NCI-H2196 (cell line): ENCODE measurements at regions not wholly inside any gene's neighbourhood (a gene's known extent, or its start where the extent isn't known, plus 50 kb on each side); places are given as distances from the start of the nearest gene placed in this dataset.
A peak's percentile ranks its signal among the peaks of the same experiment; 100 is the strongest.

Experiments
- DNase-seq: peaks from one replicate; lab custom pipeline; 2025; ENCODE audit not compliant: unreplicated experiment; lab: John Stamatoyannopoulos, UW

DNA sequence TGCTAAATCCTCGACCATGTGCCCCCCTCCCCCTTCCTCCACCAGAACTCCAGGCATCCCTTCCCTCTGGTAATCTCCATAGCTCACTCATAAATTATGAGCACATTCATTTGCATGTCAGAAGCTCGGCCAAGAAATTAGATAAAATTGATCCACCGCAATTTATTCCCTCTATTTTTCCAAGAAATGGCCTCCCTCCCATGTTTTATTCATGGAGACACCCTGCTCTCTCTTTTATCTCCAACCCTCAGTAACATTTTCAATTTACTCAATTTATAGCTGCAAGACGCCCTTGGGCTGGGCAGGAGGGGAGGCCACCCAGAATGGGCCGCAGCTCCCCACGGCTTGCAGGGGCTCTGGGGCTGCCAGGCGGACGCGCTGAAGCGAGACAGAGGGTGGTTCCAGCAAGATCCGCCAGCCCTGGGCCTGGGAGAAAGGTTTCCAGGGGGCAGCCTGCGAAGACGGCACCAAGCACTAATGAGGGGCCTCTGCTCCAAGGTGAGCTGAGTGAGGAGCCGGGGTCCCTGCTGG is 54.7 kb upstream of the ZNF423 start:
- no peak for DNase-seq

DNA sequence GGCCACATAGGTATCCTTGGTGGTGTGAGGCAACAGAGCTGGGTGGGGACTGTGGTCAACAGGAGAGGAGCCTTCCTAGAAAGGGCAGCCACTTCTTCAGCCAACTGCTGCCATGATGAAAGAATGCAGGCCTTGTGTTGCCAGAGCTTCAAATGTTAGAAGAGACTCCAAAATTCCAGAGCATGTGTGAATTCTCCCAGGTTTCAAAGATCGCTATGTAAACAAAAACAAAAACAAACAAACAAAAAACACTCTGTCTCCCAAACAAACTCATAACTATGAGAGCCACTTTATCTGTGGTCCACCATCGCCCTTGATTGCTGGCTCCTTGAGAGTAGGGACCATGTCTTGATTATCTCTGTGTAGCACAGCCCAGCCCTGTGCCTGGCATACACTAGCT is 55.5 kb upstream of the ZNF423 start:
- no peak for DNase-seq

DNA sequence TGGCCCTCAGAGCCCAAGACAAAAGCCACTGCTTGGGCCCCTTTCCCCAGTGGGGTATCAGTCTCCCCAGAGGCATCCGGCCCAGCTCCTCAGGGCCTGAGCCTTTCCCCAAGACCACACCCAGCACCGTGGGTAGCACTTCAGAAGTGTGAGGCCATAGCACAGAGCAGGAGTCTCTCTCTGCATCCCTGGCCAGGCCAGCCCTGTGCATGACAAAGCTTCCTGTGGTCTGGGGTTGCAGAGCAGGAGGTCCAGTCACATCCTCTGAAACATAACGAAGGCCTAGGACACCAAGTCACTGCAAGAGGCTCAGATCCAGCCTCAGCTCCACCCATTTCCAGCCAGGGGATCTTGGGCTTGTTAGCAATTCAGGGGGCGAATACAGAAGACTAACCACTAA is 56.8 kb upstream of the ZNF423 start:
- DNase-seq, result no peak

DNA sequence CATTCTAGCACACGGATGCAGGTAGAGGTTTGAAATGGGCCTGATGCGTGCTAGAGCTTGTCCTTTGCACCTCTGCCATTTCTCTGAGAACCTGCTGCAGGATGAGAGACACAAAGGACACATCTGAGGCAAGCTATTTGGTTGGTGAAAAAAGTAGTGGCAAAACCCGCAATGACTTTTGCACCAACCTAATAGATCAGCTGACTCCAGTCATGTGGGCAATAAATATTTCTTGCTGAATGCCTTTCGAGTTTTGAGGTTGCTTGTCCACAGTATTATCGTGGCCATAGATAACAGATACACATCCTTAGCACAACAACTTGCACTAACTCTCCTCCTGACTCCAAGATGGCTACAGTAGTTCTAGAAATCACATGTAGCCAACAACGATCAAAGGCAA is 57.8 kb upstream of the ZNF423 start:
- DNase-seq, result no peak

DNA sequence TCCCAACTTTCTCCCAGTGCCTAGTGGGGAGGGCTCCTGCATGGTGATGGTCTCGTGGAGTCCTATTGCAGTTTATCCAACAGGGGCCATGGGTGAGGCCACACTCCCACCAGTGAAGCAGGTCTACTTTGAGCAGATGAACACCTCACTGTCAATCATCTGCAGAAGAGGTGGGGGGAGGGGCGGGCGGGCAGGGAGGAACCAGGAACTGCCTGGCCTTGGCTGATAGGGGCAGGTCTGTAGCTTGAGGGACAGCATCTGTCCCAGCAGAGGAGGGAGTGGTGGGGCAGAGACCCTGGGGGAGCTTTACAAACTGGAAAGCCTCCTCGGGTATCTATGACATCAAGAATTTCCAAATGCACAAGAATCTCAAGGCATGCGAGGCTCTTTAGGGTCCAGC is 58.7 kb upstream of the ZNF423 start:
- no peak for DNase-seq

DNA sequence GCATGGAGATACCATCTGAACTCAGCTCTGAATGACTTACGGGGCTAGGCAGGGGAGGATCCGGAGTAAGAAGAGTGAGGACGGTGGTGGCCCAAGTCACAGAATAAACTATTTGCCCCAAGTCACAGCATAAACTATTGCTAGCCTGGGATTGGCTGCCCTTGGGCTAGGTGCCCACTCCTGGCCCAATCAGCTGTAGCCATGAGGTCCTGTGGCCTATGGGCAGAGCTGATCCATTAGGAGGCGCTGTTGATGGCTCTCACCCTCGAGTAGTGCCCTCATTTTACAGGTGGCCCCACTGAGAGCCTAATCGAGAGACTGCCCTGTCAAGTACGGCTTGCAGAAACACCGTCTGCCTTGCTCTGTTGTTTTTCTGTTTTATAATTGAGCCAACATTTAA is 62.3 kb upstream of the ZNF423 start:
- no peak for DNase-seq

DNA sequence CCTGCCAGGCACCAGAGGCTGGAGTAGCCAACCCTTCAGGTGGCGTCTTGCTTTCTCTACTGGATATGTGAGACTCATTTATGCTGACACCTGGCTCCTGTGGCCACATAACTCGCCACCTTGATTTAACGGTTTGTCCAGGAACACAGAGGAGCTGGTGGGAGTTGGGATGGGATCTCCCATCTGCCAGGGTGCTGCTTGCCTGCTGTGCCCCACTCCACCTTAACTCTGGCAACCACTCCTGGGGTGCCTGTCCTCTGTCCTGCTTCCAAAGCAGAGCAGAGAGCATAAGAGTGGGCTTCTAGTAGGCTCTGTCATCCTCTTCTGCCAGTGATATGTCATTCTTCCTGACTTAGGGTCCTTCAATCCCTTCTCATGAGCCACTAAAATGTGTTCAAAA is 63.4 kb upstream of the ZNF423 start:
- no peak for DNase-seq

DNA sequence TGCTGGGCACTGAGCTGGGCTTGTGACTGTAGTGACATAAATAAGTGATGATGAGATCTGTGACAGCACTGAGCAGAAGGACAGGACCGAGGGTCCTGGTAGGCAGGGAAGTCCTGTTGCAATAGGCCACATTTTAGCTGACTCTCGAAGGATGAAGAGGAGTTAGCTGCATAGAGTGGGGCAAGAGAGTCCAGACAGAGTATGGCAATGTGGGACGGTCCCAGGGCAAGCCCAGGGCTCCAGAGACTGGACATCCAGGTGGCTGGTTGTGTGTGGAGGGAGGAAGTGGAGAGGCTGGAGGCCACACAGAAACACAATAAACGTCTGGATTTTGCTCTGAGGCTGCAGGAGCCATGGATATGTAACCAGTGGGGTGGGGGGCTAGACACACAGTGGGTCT is 64.5 kb upstream of the ZNF423 start:
- DNase-seq, result no peak

DNA sequence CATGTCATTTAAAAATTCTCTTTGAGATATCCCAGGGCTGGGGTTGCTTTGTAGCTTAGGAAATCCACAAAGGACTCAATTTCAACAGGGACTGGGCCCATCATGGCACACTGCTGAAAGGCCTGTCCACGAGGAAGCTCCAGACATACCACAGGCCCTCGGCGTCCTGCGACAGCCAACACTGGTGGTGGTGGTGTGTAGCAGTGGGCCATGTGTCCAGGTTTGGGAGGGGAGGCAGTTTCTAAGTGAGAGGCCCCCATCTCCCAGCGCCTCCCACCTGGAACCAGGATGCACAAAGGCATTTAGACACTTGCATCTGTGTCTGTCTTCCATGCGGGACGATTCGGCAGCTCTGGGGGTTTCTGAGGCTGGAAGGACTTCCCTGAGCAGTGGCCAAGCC is 65.2 kb upstream of the ZNF423 start:
- DNase-seq, result no peak

DNA sequence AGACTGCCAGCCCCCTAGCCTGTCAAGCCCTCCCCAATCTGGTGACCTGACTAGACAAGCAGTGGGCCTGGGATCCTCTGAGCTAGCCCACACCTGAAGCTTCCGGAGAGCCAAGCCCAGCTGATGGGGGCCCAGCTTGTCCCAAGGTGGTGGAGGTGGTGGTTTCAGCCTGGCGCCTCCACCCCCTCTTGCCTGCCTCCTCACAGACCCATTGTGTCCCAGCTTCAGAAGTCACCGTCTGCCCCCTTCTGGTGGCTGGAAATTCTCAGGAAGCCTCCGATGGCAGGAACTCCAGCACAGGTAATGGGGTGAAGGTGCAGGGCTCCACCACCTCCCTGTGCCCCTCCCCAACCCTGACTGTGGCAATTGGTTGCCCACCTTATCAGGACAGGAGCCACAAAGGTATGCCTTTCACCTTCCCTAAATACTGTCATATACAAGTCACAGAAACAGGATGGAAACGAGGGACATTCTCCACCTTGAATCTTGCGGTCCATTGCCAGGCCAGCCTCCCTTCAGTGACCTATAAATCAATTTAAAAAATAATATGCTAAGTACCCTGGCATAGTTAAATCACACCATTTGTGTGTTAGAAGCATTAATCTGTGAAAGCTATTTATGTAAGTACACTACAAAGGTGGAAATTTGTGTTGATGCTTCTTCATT is 66.0 kb upstream of the ZNF423 start:
- peak; percentile 9 for DNase-seq

DNA sequence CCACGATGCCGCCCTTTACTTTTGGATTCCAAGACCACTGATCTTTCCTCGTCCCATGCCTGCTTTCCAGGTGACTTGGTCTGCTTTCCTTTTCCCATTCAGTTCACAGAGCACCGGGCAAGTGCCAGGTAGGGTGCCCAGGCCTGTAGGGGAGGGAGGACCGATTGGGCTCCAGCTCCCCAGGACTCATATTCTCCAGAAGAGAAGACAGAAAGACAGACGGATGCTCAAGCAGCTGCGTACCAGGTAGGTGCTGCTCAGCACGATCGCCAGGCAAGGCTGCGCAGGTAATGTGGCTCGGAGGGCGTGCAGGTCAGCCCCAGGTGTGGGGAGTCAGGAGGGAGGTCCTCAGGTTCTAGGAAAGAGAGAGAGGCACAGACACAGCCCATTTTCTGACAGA is 67.5 kb upstream of the ZNF423 start:
- DNase-seq, result no peak

DNA sequence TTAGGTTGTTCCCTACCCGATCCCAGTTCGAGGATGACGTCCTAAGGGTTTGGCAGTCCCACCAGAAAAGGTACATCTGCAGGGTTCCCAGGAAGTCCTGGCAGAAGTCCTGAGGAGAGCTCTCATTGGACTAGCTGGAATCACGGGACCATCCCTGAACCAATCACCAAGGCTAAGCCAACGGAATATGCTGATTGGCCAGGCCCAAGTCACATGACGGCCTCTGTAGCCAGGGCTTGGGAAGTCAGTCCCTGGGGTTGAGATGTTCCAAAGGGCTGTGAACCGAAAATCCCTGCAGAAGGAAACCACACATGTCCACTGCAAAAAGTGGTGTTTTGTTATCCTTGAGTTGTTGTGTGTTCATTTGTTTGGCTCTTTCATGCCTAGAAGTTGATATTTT is 68.2 kb upstream of the ZNF423 start:
- DNase-seq, result no peak

DNA sequence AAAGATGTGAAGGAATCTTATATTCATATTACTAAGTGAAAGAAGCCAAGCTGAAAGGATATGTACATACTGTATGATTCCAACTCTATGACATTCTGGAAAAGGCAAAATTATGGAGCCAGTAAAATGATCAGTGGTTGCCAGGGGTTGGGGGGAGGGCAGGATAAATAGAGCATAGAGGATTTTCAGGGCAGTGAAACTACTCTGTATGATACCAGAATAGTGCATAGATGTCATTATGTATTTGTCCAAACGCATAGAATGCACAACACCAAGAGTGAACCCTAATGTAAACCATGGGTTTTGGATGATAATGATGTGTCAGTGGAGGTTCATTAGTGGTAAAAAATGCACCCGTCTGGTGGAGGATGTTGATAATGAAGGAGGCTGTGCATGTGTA is 71.0 kb upstream of the ZNF423 start:
- DNase-seq, result no peak

DNA sequence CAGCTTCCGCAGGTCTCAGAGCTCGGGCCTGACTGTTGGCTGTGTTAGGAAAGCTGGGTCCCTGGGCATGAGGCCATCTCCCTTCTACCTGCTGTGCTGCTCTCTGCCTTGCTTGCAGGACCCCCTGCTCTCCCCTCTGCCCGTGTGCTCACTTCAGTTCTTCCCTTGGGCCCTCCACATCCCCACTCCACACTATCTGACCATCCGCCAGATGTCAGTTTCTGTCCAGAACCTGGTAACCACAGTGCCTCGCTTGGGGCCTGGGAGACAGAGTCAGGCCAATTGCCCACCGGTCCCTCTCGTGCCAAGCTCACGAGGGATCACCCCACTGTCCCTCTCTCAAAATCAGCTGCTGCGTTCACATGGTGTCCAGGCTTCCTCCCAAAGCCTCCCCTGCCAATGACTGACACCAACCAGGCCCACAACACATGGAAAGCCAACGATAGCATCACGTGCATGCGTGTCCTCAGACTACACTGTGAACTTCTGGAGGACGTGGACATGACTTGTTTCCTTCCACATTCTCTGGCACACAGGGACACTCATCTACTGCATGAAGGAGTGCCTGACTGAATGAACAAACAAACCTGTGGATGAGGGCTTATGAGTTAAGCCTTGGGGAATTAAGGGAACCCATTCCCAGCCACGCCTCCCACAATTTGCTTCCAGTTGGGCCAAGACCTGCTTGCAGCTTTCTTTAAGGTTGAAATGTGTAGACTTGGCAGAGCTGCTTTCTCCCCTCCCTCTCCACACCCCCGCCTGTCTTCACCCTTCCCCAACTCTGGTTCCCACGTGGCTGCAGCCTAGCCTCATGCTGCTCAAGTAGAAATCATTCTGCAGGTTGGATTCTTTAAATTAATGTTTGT is 72.5 kb upstream of the ZNF423 start:
- no peak for DNase-seq

DNA sequence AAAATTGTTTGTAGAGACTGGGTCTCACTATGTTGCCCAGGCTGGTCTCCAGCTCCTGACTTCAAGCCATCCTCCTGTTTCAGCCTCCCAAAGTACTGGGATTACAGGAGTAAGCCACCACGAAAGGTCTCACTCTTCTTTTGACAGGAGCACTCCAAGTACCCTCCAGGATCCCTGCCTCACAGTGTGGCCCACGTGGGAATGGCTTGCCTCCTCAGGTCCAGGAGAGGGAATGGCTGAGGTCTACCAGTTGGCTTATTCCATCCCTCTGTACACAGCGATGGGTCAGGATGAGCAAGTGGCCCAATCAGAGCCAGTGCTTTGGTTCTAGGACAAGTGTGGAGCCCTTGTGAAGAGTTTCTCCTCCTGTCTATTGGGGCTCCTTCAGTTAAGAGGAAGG is 73.7 kb upstream of the ZNF423 start:
- no peak for DNase-seq

DNA sequence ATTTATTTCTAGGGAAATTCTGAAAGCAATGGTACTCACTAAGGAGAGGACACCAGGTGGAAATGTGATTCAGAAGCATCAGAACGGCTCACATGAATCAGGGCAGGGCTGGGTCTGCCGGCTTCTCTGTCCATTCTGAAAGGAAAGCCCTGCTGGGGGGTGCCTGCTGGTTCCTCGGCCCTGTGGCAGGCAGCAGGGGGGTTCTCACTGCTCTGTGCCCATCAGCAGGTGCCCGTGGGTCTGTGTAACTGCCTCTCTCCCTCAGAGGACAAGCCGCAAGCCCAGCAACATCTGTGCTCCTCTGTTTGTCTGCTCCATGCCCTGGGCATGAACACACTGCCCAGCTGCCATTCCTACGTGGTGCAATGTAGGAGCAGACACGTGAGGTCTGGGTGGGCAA is 74.9 kb upstream of the ZNF423 start:
- DNase-seq, result no peak

DNA sequence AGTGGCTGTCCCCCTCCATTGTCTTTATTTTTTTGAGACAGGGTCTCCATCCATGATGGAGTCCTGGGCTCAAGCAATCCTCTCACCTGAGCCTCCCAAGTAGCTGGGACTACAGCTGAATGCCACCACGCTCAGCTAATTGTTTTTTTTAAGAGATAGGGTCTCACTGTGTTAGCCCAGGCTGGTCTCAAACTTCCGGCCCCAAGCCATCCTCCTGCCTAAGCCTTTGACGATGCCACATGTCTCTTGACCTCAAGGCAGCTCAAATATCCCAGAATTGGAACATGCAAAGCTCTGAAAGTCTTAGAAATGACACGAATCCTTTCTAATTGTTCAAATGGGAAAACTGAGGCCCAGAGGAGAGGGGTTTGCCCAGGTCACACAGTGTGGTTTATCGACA is 75.4 kb upstream of the ZNF423 start:
- DNase-seq, result no peak

DNA sequence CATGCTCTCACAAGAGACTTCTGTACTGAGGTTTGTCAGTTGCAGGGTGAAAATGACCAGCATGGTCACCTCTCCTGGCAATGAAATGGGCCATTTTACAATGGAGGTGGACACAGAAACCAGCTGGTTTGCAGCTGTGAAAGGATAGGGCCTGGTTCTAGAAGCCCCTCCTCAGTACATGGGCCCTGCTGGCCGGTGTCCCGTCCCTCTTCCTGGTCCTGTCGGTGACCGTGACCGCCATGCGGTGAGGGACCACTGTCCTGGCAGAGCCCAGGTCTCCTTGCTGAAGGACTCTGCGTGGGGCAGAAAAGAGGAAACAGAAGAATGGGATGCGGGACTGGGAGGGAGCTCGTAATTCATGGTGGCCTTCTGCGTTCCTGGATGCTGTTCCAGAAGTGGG is 76.0 kb upstream of the ZNF423 start:
- DNase-seq, result no peak

DNA sequence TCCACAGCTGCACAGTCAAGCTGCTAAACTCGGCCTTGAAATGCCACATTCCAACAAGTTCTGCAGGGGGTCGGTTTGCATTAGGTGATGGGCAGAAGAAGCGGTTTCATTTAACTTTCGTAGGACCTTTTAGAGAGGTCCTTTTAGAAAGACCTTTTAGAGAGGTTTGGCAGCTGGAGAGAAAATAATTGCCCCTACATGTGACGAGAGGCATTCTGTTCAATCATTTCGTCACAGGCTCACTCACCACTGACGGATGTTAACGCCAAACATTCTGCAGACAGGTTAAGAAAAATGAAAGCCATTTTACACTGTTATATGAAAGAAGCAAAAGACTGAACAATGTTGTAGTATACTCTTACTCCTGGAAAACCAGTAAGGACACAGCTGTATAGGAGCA is 76.5 kb upstream of the ZNF423 start:
- no peak for DNase-seq

DNA sequence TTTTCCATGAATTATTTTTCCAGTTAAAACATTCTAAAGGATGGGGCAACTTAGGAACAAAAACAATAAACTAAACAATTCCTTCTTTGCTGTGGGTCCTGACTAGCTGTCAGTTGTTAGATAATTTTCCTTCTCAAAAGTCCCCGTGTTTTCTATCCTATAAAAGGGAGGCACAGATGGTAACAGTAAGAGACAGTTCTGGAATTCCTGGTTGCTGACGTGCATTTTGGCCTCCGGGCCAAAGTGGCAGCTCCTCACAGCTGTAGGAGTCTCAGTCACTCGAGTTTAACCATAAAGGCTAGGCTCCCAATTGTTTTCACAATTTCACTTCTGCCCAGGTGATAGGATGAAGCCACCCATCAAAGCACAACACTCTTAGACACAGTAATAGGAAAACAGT is 77.0 kb upstream of the ZNF423 start:
- no peak for DNase-seq

DNA sequence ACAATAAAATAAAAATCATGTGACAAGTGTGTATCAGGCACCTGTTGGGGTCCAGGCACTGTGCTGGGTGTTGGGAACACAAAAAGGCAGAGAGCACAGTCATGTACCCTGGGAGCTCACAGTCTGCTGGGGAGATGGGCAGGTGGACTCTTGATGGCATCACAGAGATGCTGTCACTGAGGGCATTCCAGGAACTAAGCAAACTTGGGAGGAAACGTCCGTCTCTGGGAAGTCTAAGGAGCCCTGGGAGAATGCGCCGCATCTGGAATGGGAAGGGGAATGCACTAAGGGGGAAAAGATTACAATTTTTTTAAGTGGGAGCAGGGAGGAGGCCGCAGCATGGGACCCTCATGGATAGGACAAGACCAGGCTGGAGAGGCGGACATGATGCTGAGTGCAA is 80.9 kb upstream of the ZNF423 start:
- no peak for DNase-seq

DNA sequence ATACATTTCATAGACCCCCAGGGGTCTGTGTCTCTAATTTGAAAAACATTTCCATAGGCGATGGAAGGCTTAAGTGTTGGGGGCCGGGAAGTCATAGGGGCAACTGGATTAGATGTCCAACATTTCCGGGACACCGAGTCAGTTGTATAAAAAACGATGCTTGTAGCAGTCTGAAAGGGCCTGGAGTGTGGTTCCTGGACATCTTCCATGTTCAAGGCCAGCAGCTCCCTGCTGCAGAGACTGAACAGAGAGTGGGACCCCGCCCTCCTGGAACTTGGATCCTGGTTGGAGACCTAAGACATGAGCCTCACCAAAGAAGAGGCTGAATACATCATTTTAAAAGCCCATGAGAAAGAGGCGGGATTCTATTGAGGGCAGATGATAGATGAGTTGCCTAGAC is 82.0 kb upstream of the ZNF423 start:
- no peak for DNase-seq

DNA sequence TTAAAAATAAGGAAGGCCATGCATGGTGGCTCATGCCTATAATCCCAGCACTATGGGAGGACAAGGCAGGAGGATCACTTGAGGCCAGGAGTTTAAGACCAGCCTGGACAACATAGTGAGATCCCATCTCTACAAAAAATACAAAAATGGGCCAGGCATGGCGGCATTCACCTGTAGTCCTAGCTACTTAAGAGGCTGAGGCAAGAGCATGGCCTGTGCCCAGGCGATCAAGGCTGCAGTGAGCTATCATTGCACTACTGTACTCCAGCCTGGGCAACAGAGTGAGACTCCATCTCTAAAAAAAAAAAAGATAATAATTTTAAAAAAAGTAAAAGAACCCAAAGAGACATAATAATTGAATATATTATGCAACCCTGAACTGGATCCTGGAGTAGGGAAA is 83.6 kb upstream of the ZNF423 start:
- DNase-seq, result no peak
